ENCODE measurements at regions not wholly inside any gene's neighbourhood (a gene's known extent, or its start where the extent isn't known, plus 50 kb on each side); places are given as distances from the start of the nearest gene placed in this dataset.

DNA sequence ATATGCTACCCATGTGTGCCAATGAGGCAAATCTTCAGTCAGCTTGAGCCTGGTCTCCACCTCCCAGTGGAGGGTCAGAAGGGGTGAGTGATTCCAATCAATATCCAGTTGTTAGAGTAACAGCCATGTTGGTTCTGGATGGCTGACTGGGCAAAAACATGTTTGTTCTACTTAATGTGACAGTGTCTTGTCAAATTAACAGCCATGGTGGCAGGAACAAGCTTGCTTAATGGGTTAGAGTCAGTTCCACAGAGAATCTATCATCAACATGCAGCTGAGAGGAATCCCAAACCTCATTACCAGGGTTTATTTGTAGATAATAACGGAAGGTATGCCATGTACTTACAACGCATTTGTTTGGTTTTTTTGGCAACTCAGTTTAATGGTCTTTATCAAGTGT, 133.2 kb downstream of the SLC17A6 start:
- Histone ChIP-seq H3K9ac (ENCODE audit: control insufficient read depth, insufficient read depth, low read length) (no peak overlapping the region), H3K4me2 (ENCODE audit: control insufficient read depth, insufficient read depth) (no peak overlapping the region), H3K27ac (ENCODE audit: control insufficient read depth, insufficient read depth) (no peak overlapping the region), H3K27me3 (replicated peaks in 1 of 2; ENCODE audit: control insufficient read depth in 2 of 2, insufficient read depth in 2 of 2, low read length in 1 of 2) (no peaks in the 10 kb centered on the region), H3K9me3 (replicated peaks; ENCODE audit: control insufficient read depth, insufficient read depth, low read length) (no peaks in the 10 kb centered on the region), H3K79me2 (ENCODE audit: control insufficient read depth, insufficient read depth, low read length) (no peaks in the 10 kb centered on the region), H3K4me3 (no peak overlapping the region), H3K36me3 (ENCODE audit: control insufficient read depth in 2 of 2, insufficient read depth in 2 of 2, low read length in 1 of 2) (no peaks in the 10 kb centered on the region), H3K4me1 (ENCODE audit: control insufficient read depth, insufficient read depth, low read length) (no peaks in the 10 kb centered on the region), H4K20me1 (ENCODE audit: control insufficient read depth, insufficient read depth) (no peaks in the 10 kb centered on the region), H2AFZ (ENCODE audit: control insufficient read depth, low read depth, low read length) (no peak overlapping the region)
- ATAC-seq (no peak), DNase-seq (ENCODE audit: low read depth, low spot score) (no peak), FAIRE-seq (no peak)
- in situ Hi-C loops (cut with MboI) (no loop called here), intact Hi-C loops (cut with micrococcal nuclease; ENCODE audit: unreplicated experiment) (no loop called here)
- ChIA-PET CTCF (interaction anchor here (1.2 kb wide), 1 partner anchor 14 kb away, joined by 3 read pairs; no protein-coding TSS in a partner anchor), POLR2A (no interaction called here), SMC1A (ENCODE audit: uncharacterized antibody, unreplicated experiment) (interaction anchor here (1.2 kb wide), 1 partner anchor 259 kb away, joined by 3 read pairs; no protein-coding TSS in a partner anchor), RAD21 (ENCODE audit: unreplicated experiment) (no interaction called here)
- WGBS (ENCODE audit: insufficient coverage, insufficient replicate concordance, low lambda C conversion rate, missing lambda C conversion rate): 49% methylated on average over 2 of the region's 2 CpGs
- TF ChIP-seq JUNB (IDR thresholded peaks at IDR 0.05) (no peak), ZBTB33 (IDR thresholded peaks at IDR 0.05) (no peak), POLR2AphosphoS5 (IDR thresholded peaks at IDR 0.05; ENCODE audit: low read length) (no peak), MEF2A (IDR thresholded peaks at IDR 0.05; ENCODE audit: insufficient read depth, low read depth, low read length) (no peak), ELK1 (IDR thresholded peaks at IDR 0.05; ENCODE audit: low read depth, low read length) (no peak), CBX5 (IDR thresholded peaks at IDR 0.05; ENCODE audit: low read depth) (no peak)
- TF ChIP-seq, protein P1, sequence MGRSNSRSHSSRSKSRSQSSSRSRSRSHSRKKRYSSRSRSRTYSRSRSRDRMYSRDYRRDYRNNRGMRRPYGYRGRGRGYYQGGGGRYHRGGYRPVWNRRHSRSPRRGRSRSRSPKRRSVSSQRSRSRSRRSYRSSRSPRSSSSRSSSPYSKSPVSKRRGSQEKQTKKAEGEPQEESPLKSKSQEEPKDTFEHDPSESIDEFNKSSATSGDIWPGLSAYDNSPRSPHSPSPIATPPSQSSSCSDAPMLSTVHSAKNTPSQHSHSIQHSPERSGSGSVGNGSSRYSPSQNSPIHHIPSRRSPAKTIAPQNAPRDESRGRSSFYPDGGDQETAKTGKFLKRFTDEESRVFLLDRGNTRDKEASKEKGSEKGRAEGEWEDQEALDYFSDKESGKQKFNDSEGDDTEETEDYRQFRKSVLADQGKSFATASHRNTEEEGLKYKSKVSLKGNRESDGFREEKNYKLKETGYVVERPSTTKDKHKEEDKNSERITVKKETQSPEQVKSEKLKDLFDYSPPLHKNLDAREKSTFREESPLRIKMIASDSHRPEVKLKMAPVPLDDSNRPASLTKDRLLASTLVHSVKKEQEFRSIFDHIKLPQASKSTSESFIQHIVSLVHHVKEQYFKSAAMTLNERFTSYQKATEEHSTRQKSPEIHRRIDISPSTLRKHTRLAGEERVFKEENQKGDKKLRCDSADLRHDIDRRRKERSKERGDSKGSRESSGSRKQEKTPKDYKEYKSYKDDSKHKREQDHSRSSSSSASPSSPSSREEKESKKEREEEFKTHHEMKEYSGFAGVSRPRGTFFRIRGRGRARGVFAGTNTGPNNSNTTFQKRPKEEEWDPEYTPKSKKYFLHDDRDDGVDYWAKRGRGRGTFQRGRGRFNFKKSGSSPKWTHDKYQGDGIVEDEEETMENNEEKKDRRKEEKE (IDR thresholded peaks at IDR 0.05): no peak
- no TSS peak for BruUV-seq (replicated peaks)
